ENCODE measurements at regions not wholly inside any gene's neighbourhood (a gene's known extent, or its start where the extent isn't known, plus 50 kb on each side); places are given as distances from the start of the nearest gene placed in this dataset.

DNA sequence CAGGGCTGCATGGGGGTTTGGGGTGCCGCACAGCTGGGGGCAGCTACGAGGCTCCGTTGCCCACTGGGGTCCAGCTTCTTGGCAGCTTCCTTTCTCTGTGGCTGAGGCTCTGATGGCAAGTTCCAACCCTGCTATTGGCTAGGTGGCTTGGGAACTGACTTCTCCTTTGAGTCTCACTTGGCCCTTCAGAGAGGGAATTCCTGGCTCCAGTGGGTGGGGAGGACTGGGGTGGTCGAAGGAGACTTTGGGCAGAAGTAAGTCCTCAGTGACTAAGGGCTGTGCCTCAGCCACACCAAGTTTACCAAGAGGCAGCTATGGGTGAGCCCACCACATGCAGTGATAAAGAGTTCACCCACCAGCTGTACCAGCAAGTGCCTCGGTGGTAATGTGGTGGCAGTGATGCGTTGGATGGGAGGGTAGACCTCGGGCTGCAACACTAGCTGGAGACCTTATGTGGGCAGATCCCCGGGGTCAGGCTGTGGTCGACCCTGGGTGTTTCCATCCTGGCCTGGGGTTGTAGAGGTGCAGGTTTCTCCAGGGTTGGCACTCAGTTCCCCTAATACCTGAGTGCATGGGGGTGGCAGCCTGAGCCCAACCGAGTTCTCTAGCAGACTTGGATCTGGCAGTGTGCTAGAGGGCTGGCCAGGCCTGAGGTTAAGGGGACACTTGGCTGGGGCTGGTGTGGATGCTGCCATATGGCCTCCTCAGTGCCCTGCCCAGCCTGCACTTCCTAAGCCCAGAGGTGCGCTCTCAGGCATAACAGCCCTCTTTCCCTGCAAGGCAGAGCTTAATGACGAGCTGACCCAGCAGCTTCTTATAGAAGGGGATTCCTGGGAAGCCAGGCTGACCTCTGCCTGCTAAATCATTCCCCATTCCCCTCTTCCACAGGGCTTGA lies 197.0 kb upstream of the CADM1 start (continued):
- TF ChIP-seq, protein P1, sequence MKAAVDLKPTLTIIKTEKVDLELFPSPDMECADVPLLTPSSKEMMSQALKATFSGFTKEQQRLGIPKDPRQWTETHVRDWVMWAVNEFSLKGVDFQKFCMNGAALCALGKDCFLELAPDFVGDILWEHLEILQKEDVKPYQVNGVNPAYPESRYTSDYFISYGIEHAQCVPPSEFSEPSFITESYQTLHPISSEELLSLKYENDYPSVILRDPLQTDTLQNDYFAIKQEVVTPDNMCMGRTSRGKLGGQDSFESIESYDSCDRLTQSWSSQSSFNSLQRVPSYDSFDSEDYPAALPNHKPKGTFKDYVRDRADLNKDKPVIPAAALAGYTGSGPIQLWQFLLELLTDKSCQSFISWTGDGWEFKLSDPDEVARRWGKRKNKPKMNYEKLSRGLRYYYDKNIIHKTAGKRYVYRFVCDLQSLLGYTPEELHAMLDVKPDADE (IDR thresholded peaks at IDR 0.05), result no peak
- TF ChIP-seq NANOG (IDR thresholded peaks at IDR 0.05; ENCODE audit: borderline replicate concordance), result no peak
- TF ChIP-seq EZH2phosphoT487 (IDR thresholded peaks at IDR 0.05; ENCODE audit: unreplicated experiment), result no peak
- no peak for TF ChIP-seq POLR2AphosphoS5 (IDR thresholded peaks at IDR 0.05; ENCODE audit: low read depth)
- TF ChIP-seq JUNB (IDR thresholded peaks at IDR 0.05; ENCODE audit: unreplicated experiment), result no peak
- no peak for TF ChIP-seq ZNF331 (CRISPR knock-in tag; IDR thresholded peaks at IDR 0.05; ENCODE audit: low read depth)
- TF ChIP-seq, protein P2, sequence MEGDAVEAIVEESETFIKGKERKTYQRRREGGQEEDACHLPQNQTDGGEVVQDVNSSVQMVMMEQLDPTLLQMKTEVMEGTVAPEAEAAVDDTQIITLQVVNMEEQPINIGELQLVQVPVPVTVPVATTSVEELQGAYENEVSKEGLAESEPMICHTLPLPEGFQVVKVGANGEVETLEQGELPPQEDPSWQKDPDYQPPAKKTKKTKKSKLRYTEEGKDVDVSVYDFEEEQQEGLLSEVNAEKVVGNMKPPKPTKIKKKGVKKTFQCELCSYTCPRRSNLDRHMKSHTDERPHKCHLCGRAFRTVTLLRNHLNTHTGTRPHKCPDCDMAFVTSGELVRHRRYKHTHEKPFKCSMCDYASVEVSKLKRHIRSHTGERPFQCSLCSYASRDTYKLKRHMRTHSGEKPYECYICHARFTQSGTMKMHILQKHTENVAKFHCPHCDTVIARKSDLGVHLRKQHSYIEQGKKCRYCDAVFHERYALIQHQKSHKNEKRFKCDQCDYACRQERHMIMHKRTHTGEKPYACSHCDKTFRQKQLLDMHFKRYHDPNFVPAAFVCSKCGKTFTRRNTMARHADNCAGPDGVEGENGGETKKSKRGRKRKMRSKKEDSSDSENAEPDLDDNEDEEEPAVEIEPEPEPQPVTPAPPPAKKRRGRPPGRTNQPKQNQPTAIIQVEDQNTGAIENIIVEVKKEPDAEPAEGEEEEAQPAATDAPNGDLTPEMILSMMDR (conservative IDR thresholded peaks at IDR 0.05; ENCODE audit: low read depth in 2 of 2), result no peak
- TF ChIP-seq, protein P3, sequence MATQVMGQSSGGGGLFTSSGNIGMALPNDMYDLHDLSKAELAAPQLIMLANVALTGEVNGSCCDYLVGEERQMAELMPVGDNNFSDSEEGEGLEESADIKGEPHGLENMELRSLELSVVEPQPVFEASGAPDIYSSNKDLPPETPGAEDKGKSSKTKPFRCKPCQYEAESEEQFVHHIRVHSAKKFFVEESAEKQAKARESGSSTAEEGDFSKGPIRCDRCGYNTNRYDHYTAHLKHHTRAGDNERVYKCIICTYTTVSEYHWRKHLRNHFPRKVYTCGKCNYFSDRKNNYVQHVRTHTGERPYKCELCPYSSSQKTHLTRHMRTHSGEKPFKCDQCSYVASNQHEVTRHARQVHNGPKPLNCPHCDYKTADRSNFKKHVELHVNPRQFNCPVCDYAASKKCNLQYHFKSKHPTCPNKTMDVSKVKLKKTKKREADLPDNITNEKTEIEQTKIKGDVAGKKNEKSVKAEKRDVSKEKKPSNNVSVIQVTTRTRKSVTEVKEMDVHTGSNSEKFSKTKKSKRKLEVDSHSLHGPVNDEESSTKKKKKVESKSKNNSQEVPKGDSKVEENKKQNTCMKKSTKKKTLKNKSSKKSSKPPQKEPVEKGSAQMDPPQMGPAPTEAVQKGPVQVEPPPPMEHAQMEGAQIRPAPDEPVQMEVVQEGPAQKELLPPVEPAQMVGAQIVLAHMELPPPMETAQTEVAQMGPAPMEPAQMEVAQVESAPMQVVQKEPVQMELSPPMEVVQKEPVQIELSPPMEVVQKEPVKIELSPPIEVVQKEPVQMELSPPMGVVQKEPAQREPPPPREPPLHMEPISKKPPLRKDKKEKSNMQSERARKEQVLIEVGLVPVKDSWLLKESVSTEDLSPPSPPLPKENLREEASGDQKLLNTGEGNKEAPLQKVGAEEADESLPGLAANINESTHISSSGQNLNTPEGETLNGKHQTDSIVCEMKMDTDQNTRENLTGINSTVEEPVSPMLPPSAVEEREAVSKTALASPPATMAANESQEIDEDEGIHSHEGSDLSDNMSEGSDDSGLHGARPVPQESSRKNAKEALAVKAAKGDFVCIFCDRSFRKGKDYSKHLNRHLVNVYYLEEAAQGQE (IDR thresholded peaks at IDR 0.05; ENCODE audit: unreplicated experiment), result no peak
- no peak for TF ChIP-seq STAT1 (IDR thresholded peaks at IDR 0.05; ENCODE audit: unreplicated experiment)

DNA sequence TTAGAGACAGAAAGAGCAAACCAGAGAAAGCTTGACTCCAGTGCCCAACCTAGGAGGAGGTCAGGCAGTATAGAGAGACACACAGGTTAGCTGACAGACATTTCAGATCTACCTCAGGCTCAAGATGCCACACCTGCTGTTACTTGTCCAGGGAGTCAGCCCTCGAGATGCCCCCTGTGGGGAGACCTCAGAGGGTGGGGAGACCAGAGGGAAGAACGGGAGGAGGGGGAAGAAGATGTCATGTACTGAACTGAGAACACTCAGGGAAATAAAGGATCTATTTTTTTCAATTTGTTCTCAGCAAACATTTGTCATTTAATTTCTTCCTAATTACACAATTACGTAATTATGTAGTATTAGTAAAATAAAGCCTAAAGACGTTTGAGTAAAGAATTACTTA lies 196.3 kb upstream of the CADM1 start:
- Mint-ChIP-seq H3K36me3 (ENCODE audit: low read depth) (peaks cover 8% of the 10 kb centered on the region; the same call in 1 of the 3 replicates), H3K4me1 (peaks cover 14% of the 10 kb centered on the region), H3K27me3 (ENCODE audit: insufficient read depth, low read depth, poor library complexity) (peaks cover 6% of the 10 kb centered on the region), H3K4me3 (no peak overlapping the region), H3K9me3 (peaks cover 12% of the 10 kb centered on the region), H3K27ac (no peak overlapping the region)
- no peak overlapping the region for H3K27ac ChIP-seq (ENCODE audit: low read depth)
- H3K4me1 ChIP-seq (ENCODE audit: insufficient read depth), result no peaks in the 10 kb centered on the region
- no peaks in the 10 kb centered on the region for H3K27me3 ChIP-seq (ENCODE audit: insufficient read depth)
- ATAC-seq (no peak), DNase-seq (ENCODE audit: low spot score) (no peak)
- no peak overlapping the region for H3K4me3 ChIP-seq
- no peaks in the 10 kb centered on the region for H3F3A ChIP-seq (replicated peaks; ENCODE audit: low read depth)
- no peak overlapping the region for H2AFZ ChIP-seq
- no peaks in the 10 kb centered on the region for H3K79me2 ChIP-seq (replicated peaks; ENCODE audit: insufficient read depth)
- H3K4me2 ChIP-seq, result no peak overlapping the region
- no peaks in the 10 kb centered on the region for H3K9me2 ChIP-seq (ENCODE audit: insufficient read depth)
- no peaks in the 10 kb centered on the region for H3K36me3 ChIP-seq (ENCODE audit: insufficient read depth)
- H4K20me1 ChIP-seq (replicated peaks; ENCODE audit: insufficient read depth), result no peaks in the 10 kb centered on the region
- TF ChIP-seq CREB1 (CRISPR knock-in tag; IDR thresholded peaks at IDR 0.05; ENCODE audit: low read depth) (no peak), EZH2phosphoT487 (IDR thresholded peaks at IDR 0.05; ENCODE audit: unreplicated experiment) (no peak)
- TF ChIP-seq, protein P2 (conservative IDR thresholded peaks at IDR 0.05; ENCODE audit: low read depth in 2 of 2), result no peak
